Stimulated activated CD4-positive, alpha-beta T cell treated with anti-CD3 and anti-CD28 coated beads, TNF-alpha, amount 100 ng/mL, for 24 hours (primary cell): ENCODE measurements at regions not wholly inside any gene's neighbourhood (a gene's known extent, or its start where the extent isn't known, plus 50 kb on each side); places are given as distances from the start of the nearest gene placed in this dataset.
"Not testable (repeated sequence)": the region's sequence is repeated elsewhere in the genome, so short reads cannot be mapped to it uniquely, and the experiment has no call there.

Experiments
- DNase-seq, 3 experiments: peaks; one replicate each; pipeline ENCODE4 v3.0.0-alpha.2; 2020; ENCODE audit warnings: low read depth in 3 of 3

DNA sequence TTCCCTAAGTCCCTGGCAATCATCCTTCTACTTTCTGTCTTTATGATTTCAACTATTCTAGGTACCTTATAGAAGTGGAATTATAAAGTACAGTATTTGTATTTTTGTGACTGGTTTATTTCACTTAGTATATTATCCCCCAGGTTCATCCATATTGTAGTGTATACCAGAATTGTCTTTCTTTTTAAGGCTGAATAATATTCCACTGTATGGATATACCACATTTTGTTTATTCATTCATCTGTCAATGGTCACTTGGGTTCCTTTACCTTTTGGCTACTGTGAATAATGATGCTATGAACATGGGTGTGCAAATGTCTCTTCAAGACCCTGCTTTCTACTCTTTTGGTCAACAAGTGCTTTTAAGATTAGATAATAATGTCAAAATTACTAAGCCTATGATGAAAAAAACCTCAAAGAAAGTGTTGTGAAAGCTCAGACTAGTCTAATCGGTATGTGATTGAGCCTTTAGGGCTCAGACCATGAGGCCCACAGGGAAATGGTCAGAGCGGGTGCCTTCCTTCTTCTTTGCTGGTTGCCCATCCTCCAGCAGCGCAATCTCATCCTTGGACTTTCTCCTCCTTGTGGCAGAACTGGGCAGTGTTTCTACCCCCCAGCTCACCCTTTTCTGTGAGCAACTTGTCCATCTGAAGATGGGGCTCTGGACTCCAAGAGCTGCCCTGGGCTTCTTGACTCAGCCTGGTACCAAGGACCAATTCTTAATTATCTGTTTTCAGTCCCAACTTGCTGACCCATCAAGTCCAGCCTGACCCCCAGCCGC, 105.4 kb downstream of the TTC8 start:
- no peak for DNase-seq

DNA sequence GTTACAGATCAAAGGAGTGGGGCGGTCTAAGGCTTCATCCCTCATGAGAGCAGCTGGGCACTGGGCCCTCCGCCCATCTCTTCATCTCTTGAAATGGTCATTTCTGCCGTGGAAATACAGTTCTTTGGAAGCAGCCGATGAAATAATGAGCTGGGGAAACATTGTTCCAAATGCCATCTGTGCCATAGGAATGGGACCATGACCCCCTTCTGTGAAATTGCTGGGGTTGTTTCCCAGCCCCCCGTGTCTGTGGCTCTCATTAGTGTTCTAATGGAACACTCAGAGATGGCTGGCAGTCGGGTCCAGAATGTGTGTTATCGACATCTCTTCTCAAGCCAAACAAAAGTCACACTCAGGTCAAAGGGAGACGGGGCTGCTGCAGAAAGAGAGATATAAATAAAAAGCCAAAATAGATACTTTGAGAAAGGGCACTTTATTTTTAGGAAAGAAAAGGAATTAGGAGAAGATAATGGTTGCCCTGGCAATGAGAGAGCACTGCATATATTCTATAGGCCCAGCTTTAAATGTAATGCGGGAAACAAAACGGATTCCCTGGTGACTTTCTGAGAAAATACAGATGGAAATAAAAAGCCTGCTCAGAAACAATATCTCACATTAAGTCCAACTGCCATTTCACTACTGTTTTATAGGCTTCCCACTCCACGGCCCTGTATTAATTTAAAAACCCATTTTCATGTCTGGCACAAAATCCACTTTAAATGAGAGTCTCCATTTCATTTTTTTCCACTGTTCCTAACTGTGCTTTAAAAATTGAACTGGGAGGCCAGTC, 107.1 kb downstream of the TTC8 start:
- DNase-seq: no peak

DNA sequence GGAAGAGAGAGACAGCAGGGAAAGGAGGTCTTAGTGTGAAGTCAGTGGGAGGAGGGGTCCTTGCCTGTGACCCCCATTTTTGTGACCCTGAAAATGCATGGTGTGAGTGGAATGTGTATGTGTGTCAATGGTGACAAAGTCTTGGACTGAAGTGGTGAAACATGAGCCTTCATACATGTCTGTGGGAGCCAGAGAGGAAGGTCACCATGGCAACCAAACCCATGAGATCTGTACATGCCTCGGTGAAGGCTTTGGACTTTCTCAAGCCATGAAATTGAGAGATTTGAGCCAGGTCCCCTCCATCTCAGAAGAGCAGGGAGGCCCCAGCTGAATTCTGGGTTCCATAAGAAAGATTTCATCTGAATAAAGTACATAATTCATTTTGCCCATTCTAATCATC, 108.7 kb downstream of the TTC8 start:
- no peak for DNase-seq

DNA sequence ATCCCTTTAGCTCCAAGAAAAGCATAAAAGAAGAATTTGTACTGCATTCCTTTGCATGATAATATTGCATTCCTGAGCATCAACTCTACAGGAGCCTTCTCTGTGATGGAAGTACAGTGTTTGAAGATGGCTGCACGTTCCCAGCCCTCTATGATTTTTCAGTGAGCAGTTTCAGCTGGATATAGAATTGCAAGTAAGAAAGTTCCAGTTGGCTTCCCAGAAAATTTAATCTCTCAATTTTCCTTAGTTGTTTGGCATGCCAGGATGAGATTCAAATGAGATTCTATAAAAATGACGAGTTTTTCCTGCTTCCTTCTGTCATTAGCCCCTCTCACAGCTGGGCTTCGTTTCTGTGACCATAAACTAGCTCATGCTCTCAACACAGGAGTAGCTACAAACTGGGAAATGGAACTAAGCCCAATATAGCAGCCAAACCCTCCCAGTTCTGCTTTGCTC, 109.9 kb downstream of the TTC8 start:
- no peak for DNase-seq

DNA sequence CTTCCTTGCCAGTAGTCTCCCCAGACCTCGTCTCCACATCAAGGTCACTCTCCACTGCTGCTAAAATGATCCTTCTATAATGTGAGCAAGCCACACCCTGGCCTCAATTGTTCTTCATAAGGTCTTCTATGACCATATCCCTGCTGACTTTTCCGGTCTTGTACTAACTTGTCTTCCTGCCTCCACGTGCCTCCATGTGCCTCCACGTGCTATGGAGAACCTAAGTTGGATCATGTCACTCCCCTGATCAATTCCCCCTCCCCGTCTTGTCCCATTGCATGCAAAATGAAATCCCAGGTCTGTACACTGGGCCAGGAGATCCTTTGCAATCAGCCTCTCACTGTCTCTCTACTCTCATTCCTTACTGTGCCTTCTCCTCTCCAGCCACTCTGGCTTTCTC, 110.6 kb downstream of the TTC8 start:
- no peak for DNase-seq

DNA sequence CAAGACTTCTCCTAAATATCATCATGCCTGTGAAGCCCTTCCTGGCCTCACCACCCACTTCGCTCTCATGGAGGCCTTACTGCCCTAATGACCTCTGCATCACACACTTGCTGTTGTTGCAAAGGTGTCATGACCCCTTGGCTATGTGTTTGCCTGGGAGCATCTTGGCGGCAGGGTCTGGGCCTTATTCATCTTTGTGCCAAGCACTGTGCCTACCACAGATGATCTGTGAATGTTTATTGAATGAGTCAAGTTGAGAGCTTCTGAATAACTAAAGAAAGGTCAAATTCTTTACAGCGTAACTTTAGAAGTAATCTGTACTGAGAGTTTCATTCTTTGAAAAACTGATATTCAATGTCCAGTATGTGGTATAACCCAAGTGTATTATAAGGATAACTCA, 113.3 kb downstream of the TTC8 start:
- DNase-seq: no peak

DNA sequence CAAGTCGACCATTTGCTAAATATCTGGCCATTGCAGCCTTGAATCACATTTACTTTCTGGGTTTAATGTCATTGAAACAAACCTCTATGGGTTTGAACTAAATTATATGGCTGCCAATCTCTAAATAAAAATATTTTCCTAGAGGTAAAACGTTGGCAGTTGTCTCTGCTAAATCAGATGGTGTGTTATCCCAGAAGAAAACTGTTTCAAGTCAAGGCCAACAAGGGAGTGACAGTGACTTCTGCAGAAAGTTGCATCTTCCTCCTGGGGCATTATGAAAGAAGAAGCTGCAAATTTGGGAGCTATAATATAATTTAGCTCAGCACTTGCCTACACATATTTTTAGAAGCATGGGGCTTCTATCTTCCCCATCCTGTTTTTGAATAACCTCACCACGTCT, 116.2 kb downstream of the TTC8 start:
- DNase-seq: no peak

DNA sequence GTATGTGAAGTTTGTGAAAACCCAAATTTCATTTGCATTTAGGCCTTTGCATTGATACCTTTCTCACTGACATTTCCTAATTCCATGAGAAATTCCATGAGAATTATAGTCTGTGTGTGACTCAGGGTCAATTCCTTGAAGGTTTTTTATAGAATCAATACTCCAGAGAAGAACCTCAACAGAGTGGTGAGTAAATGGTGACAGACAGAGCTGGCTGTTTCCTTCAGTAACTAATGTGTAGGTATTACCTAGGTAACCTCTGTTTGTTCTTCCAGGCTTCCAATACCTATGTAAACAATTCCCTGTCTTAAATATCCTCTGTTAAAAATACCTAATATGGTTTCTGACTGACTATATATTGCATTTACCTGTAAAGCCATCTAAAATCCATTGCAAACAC, 117.0 kb downstream of the TTC8 start:
- DNase-seq: no peak

DNA sequence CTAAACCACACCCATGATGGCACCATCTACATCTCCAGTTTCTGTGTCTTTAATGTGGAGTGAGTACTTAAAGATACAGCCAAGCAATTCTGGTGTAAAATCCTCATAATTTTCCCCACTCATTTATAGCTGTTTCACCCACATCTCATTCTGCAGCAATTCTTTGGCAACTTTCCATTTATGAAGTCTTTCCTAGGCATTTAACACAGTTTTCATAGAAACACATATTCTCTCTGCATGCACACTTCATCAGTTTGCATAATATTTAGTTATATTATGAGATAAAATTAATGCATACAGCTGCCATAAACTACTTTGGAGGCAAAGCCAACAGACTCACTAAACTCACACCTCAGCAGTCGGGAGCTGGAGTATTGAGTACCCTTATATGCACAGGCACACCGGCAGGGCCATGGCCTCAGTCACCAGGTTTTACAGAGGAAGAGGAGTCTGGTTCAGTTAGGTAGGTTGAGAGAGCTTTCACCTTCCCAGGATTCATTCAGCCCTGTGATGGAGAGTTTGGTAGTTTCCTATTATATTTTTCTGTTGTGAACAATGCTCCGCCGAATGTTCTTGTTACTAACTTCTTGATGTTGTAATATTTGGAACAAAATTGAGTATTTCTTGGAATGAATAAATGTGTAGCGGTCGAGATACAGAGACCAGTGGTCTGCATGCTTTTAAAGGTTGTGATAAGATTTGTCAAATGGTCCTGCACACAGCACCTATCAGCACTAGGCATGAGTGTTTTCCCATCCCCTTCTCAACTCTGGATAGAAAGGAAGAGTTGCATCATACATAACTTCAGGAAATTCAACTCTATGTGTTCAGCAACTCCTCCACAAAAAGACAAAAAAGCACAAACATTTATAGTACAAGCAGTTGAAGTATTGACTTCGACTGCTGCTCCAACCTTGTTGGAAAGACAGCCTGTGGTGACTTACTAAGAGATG, 123.5 kb downstream of the TTC8 start:
- DNase-seq: no peak

DNA sequence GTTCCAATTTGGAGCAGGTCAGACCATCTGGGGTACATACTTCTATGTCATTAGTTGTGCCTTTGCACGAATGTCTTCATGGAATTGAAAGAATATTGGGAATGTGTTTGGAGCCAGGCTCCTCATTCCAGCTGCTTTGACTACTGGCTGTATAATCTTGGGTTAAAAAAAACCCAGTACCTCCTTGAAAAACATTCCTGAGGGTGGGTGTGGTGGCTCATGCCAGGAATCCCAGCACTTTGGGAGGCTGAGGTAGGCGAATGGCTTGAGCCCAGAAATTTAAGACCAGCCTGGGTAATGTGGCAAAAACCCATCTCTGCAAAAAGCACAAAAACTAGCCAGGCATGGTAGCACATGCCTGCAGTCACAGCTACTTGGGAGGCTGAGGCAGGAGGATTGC, 125.6 kb downstream of the TTC8 start:
- no peak for DNase-seq

DNA sequence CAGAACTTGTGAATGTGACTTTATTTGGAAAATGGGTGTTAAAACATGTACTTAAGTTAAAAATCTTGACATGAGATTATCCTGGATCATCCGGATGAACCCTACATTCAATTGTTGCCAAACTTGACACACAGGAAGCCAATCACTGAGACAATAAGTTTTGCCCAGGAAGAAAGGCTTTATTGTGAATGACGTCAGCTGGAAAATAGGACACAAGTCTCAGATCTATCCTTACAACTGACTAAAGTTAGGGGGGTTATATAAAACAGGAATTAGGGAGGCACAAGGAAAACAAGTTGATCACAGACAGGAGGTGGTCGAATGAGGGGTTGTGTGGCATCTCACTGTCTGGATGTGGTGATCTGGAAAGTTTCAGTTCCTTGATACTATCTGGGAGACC, 126.9 kb downstream of the TTC8 start:
- DNase-seq: no peak

DNA sequence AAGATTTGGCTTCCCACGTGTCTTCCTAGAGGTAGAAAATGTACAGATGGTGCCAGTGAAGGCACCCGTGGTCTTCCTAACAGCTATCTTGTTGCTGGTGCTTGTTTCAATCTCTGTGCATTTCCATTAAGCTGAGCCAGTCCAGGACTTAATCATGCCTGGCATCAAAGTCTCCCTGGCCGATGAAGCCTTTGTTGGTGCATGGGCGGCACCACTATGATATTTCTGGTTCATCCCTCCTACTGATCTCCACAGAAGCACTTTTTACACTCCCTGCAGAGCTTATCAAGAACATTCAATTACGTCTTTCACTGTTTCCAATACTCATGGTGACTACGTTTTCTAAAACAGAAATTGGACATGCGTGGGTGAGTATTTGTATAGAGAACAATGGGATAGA, 128.4 kb downstream of the TTC8 start:
- DNase-seq: no peak

DNA sequence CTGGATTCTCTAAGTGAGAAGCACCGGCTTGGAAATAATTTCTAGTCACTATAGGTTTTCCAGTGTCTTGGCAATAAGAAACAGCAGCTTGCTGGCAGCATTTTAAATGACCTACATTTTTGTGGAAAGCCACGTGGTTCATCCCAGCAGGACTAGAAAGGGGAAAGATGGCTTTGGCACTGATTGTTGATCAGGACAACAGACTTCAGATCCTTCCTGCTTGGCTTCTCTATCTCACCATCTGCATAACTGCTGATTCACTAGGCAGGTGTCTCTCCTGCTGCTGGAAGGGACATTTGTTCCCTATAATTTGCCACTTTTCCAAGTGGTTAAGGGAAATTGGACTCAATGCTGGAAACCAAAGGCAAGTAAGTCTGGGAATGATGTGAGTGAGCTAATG, 131.0 kb downstream of the TTC8 start:
- no peak for DNase-seq

DNA sequence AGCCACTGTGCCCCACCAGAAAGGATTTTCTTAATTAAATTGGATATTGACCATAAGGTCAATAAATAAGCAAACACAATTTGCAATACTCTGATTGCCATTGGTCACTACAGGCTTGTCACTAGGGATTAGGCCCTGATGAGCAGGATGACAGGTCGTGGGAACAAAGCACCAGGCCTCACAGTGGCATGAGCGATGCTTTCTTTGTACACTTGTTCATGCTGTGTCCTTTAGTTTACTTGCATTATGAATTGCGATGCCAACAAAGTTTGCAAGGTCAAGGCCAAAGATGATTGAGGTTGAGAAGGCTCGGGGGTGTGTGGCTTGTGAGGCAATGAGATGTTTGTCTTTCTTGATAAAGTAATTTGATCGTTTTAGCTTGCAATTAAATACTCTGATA, 136.0 kb downstream of the TTC8 start:
- DNase-seq: no peak

DNA sequence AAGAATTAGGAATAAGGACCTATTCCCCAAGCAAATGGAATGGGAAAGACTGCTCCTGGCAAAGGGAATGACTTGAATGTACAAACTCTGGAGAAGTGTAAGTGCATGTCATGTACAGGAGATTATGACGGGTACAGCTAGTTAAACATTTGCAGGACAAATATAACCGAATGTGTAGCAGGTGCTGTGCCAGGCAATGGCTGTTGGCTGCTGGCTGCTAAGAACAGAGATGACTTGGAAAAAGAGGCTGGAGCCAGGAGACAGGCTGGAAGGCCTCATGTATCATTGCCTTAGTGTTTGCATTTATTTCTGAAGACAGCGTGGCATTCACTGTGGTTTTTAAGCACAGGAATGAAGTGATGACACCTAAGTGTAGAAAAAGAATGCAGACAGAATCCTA, 136.8 kb downstream of the TTC8 start:
- no peak for DNase-seq

DNA sequence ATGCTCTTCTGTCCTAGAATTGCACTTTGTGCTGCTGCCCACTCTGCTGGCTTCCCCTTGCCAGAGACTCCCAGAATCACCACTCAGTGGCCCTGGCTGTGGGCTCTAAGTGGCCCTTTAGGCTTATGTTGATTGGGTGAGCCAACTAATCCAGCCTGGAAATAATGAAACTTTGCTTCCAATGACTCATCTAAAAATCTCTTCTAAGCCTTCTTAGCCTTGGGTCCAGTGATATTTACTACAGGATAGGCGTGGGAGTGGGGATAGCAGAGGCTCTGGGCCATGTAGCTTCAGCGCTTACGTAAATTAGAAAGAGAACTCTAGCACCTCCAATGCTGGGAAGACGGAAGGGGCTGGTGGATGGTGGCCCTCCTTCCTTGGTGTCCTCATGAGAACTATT, 137.9 kb downstream of the TTC8 start:
- no peak for DNase-seq

DNA sequence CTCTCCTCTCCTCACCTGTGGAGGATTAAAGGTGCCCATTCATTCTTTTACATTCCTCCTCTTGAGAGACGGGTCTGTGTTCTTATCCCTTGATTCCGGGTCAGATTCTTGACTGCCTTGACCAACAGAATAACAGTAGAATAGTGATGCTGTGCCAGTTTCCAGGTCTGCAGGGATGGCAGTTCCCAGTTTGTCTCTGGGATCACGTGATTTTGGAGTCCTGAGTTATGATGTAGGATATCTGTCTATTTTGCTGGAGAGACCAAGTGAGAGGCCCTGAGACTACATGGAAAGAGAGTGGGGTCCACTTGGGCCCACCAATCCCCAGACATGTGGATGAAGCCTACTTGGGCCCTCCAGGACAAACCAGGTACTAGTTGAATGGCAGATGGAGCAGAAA, 142.8 kb downstream of the TTC8 start:
- no peak for DNase-seq

DNA sequence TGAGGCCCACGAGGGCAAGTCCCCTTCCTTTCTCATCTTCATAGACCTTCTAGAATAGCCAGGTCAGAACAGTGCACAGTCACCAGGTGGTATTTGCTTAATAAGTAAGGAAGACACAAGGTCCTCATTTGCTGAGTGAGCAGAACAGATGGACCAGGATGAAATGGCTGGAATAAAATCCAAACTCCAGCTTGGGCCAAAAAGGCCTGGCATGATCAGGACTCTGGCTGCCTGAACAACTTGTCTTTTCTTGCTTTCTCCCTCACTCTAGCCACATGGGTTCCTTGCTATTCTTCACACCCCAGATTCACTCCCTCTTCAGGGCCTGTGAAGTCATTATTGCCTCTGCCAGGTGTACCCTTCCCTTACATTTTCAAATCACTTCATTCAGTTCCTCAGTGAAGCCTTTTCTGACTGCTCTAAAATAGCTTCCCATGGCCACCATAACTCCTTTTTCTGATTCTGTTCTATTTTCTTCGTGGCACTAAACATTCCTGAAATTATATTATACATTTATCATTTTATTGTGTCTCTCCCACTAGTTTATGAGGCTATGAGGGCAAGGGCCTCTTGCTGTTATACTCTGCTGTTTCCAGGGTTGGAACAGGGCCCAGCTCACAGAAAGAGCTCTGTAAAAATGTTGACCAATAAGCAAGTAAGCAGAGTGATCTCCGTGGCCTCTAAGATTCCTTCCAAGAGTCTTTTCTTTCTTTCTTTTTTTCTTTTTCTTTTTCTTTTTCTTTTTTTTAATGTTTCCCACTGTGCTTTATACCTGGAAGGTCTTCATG, 150.8 kb downstream of the TTC8 start:
- DNase-seq: no peak

DNA sequence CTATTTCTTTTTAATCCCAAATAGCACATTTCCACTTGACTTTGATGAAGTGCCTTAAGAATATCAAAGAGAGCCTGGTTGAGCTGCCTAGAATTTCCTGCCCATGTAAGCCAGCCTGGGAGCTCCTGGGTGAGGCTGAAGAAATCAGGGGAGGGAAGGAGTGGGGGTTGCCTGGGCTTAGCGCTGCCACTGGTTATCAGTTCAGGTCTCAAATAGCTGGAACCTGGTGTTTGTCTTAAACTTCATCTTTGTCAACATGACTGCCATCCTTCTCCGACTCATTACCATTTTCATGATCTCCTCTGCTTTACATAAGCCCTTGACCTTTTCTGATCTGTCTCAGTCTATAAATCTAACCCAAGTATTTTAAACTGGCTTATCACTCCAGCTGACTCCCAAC, 151.5 kb downstream of the TTC8 start:
- no peak for DNase-seq

DNA sequence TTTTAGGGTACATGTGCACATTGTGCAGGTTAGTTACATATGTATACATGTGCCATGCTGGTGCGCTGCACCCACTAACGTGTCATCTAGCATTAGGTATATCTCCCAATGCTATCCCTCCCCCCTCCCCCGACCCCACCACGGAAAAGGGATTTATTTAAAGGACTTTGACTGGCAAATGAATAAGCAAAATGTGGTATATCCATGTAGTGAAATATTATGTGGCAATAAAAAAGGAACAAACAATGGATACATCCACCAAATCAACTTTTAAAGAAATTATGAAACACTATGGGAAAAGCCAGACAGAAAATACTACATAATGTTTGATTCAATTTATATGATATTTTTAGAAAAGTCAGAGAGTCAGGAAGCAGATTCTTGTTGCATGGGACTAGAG, 156.5 kb downstream of the TTC8 start:
- DNase-seq: not testable (repeated sequence)

DNA sequence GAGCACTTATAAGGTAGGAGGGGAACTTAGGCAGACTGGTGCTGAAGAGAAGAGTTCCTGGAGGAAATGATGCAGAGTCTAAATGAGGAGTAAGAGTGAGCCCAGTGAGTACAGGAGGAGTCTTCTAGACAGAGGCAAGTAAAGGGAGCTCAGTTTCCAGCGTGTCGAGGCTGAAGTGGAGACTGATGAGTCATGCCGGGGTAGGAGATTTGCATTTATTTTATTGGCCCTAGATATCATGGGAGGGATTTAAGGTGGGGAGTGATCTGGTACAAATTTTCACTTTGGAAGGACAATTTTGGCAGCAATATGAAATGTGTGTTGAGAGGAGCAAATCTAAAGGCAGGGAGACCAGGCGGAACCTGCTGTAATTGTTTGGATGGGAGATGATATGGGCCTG, 157.5 kb downstream of the TTC8 start:
- DNase-seq: no peak
